ENCODE measurements at regions not wholly inside any gene's neighbourhood (a gene's known extent, or its start where the extent isn't known, plus 50 kb on each side); places are given as distances from the start of the nearest gene placed in this dataset.

- peaks cover 0 to 5% (median 0%) of the 10 kb centered on the region in 3 donors for H3K9me3 Mint-ChIP-seq
- no peaks in the 10 kb centered on the region for H3K9me3 ChIP-seq
- no peaks in the 10 kb centered on the region for H3K4me1 ChIP-seq (ENCODE audit: control insufficient read depth in 1 of 2, extremely low read depth in 1 of 2, insufficient read depth in 2 of 2, low read length in 2 of 2)
- H3K27me3 ChIP-seq (replicated peaks in 1 of 2; ENCODE audit: control insufficient read depth in 2 of 2, extremely low read depth in 1 of 2, insufficient read depth in 2 of 2, low read length in 1 of 2), result peaks cover 0 to 14% of the 10 kb centered on the region in 2 experiments
- H3K36me3 Mint-ChIP-seq, result no peaks in the 10 kb centered on the region
- H3K36me3 ChIP-seq (ENCODE audit: control insufficient read depth in 2 of 2, extremely low read depth in 1 of 2, insufficient read depth in 1 of 2, low read length in 1 of 2), result no peaks in the 10 kb centered on the region
- CTCF ChIA-PET, result no interaction called here
- no peak overlapping the region for H3K27ac Mint-ChIP-seq
- no peak for DNase-seq
- POLR2A ChIA-PET, result no interaction called here
- no peak overlapping the region for H3K4me3 Mint-ChIP-seq
- H3K27ac ChIP-seq (ENCODE audit: low read length), result no peak overlapping the region
- H3K4me1 Mint-ChIP-seq, result no peaks in the 10 kb centered on the region
- H3K4me3 ChIP-seq (ENCODE audit: control insufficient read depth in 1 of 2, extremely low read depth in 1 of 2, low read length in 1 of 2), result no peak overlapping the region
- ATAC-seq (replicated peaks in 1 of 4), result no peak
- H3K27me3 Mint-ChIP-seq, result peaks cover 6 to 27% of the 10 kb centered on the region in 2 donors
Measured at GRCh38 chr6:1015825-1016224, 296.1 kb upstream of the FOXQ1 start.

GRCh38 chr6:1014431-1014807, 297.5 kb upstream of the FOXQ1 start:
- Mint-ChIP-seq H3K27me3 (peaks cover 10 to 33% of the 10 kb centered on the region in 2 donors), H3K4me1 (no peaks in the 10 kb centered on the region), H3K4me3 (no peak overlapping the region), H3K9me3 (peaks cover 0 to 5% (median 0%) of the 10 kb centered on the region in 3 donors), H3K36me3 (no peaks in the 10 kb centered on the region), H3K27ac (no peak overlapping the region)
- DNase-seq (no peak), ATAC-seq (replicated peaks in 1 of 4) (no peak)
- Histone ChIP-seq H3K4me1 (ENCODE audit: control insufficient read depth in 1 of 2, extremely low read depth in 1 of 2, insufficient read depth in 2 of 2, low read length in 2 of 2) (no peaks in the 10 kb centered on the region), H3K4me3 (ENCODE audit: control insufficient read depth in 1 of 2, extremely low read depth in 1 of 2, low read length in 1 of 2) (no peak overlapping the region), H3K36me3 (ENCODE audit: control insufficient read depth in 2 of 2, extremely low read depth in 1 of 2, insufficient read depth in 1 of 2, low read length in 1 of 2) (no peaks in the 10 kb centered on the region), H3K9me3 (no peaks in the 10 kb centered on the region), H3K27me3 (replicated peaks in 1 of 2; ENCODE audit: control insufficient read depth in 2 of 2, extremely low read depth in 1 of 2, insufficient read depth in 2 of 2, low read length in 1 of 2) (peaks cover 0 to 15% of the 10 kb centered on the region in 2 experiments), H3K27ac (ENCODE audit: low read length) (no peak overlapping the region)
- CTCF ChIA-PET, result no interaction called here
- POLR2A ChIA-PET, result no interaction called here
- WGBS (ENCODE audit: insufficient coverage), result no CpG with 5 or more reads among the region's 2 CpGs

GRCh38 chr6:1013656-1014430, 298.1 kb upstream of the FOXQ1 start:
- POLR2A ChIA-PET, result interaction anchor here in 1 of 2 donors (0.6 kb wide), 1 partner anchor 91 kb away, joined by 3 read pairs; no protein-coding TSS in a partner anchor
- no peak for ATAC-seq (replicated peaks in 1 of 4)
- H3K36me3 Mint-ChIP-seq, result no peaks in the 10 kb centered on the region

GRCh38 chr6:1009103-1009502, 302.8 kb upstream of the FOXQ1 start:
- Mint-ChIP-seq H3K27ac (no peak overlapping the region), H3K27me3 (peaks cover 14 to 38% of the 10 kb centered on the region in 2 donors), H3K36me3 (no peaks in the 10 kb centered on the region), H3K4me1 (no peaks in the 10 kb centered on the region), H3K4me3 (no peak overlapping the region), H3K9me3 (no peaks in the 10 kb centered on the region)
- Histone ChIP-seq H3K4me3 (ENCODE audit: control insufficient read depth in 1 of 2, extremely low read depth in 1 of 2, low read length in 1 of 2) (no peak overlapping the region), H3K27ac (ENCODE audit: low read length) (no peak overlapping the region), H3K4me1 (ENCODE audit: control insufficient read depth in 1 of 2, extremely low read depth in 1 of 2, insufficient read depth in 2 of 2, low read length in 2 of 2) (no peaks in the 10 kb centered on the region), H3K9me3 (no peaks in the 10 kb centered on the region), H3K36me3 (ENCODE audit: control insufficient read depth in 2 of 2, extremely low read depth in 1 of 2, insufficient read depth in 1 of 2, low read length in 1 of 2) (no peaks in the 10 kb centered on the region), H3K27me3 (replicated peaks in 1 of 2; ENCODE audit: control insufficient read depth in 2 of 2, extremely low read depth in 1 of 2, insufficient read depth in 2 of 2, low read length in 1 of 2) (peaks cover 0 to 15% of the 10 kb centered on the region in 2 experiments)
- ChIA-PET CTCF (no interaction called here), POLR2A (no interaction called here)
- no peak for ATAC-seq (replicated peaks in 1 of 4)
- WGBS (ENCODE audit: insufficient coverage), result 83% methylated on average over 1 of the region's 1 CpG
- DNase-seq, result no peak

More at GRCh38 chr6:1013656-1014430, 298.1 kb upstream of the FOXQ1 start:
- H3K36me3 ChIP-seq (ENCODE audit: control insufficient read depth in 2 of 2, extremely low read depth in 1 of 2, insufficient read depth in 1 of 2, low read length in 1 of 2), result no peaks in the 10 kb centered on the region
- no peak overlapping the region for H3K27ac ChIP-seq (ENCODE audit: low read length)
- no peak for DNase-seq
- Mint-ChIP-seq H3K9me3 (peaks cover 0 to 5% (median 0%) of the 10 kb centered on the region in 3 donors), H3K27me3 (peaks cover 12 to 37% of the 10 kb centered on the region in 2 donors), H3K4me1 (no peaks in the 10 kb centered on the region), H3K4me3 (no peak overlapping the region), H3K27ac (no peak overlapping the region)
- 33% methylated on average over 1 of the region's 7 CpGs for WGBS (ENCODE audit: insufficient coverage)
- CTCF ChIA-PET, result no interaction called here
- H3K4me3 ChIP-seq (ENCODE audit: control insufficient read depth in 1 of 2, extremely low read depth in 1 of 2, low read length in 1 of 2), result no peak overlapping the region
- no peaks in the 10 kb centered on the region for H3K9me3 ChIP-seq
- no peaks in the 10 kb centered on the region for H3K4me1 ChIP-seq (ENCODE audit: control insufficient read depth in 1 of 2, extremely low read depth in 1 of 2, insufficient read depth in 2 of 2, low read length in 2 of 2)
- peaks cover 0 to 15% of the 10 kb centered on the region in 2 experiments for H3K27me3 ChIP-seq (replicated peaks in 1 of 2; ENCODE audit: control insufficient read depth in 2 of 2, extremely low read depth in 1 of 2, insufficient read depth in 2 of 2, low read length in 1 of 2)

- ChIA-PET POLR2A (no interaction called here), CTCF (no interaction called here)
- ATAC-seq (replicated peaks in 1 of 4) (no peak), DNase-seq (no peak)
- Mint-ChIP-seq H3K9me3 (no peaks in the 10 kb centered on the region), H3K27ac (no peak overlapping the region), H3K4me3 (no peak overlapping the region), H3K27me3 (peaks cover 12 to 24% of the 10 kb centered on the region in 2 donors), H3K4me1 (no peaks in the 10 kb centered on the region), H3K36me3 (no peaks in the 10 kb centered on the region)
- Histone ChIP-seq H3K4me1 (ENCODE audit: control insufficient read depth in 1 of 2, extremely low read depth in 1 of 2, insufficient read depth in 2 of 2, low read length in 2 of 2) (no peaks in the 10 kb centered on the region), H3K27me3 (replicated peaks in 1 of 2; ENCODE audit: control insufficient read depth in 2 of 2, extremely low read depth in 1 of 2, insufficient read depth in 2 of 2, low read length in 1 of 2) (peaks cover 0 to 24% of the 10 kb centered on the region in 2 experiments), H3K4me3 (ENCODE audit: control insufficient read depth in 1 of 2, extremely low read depth in 1 of 2, low read length in 1 of 2) (no peak overlapping the region), H3K27ac (ENCODE audit: low read length) (no peak overlapping the region), H3K36me3 (ENCODE audit: control insufficient read depth in 2 of 2, extremely low read depth in 1 of 2, insufficient read depth in 1 of 2, low read length in 1 of 2) (no peaks in the 10 kb centered on the region), H3K9me3 (no peaks in the 10 kb centered on the region)
- WGBS (ENCODE audit: insufficient coverage), result 79% methylated on average over 3 of the region's 4 CpGs
Measured at GRCh38 chr6:1007159-1007558, 304.7 kb upstream of the FOXQ1 start.

- Mint-ChIP-seq H3K27ac (no peak overlapping the region), H3K9me3 (no peaks in the 10 kb centered on the region), H3K27me3 (peaks cover 7 to 16% of the 10 kb centered on the region in 2 donors), H3K4me1 (no peaks in the 10 kb centered on the region), H3K36me3 (no peaks in the 10 kb centered on the region), H3K4me3 (no peak overlapping the region)
- ChIA-PET POLR2A (no interaction called here), CTCF (interaction anchor here in 1 of 2 donors (0.7 kb wide), 1 partner anchor 34 kb away, joined by 3 read pairs; no protein-coding TSS in a partner anchor)
- H3K9me3 ChIP-seq, result no peaks in the 10 kb centered on the region
- no peak for ATAC-seq (replicated peaks in 1 of 4)
- no peak overlapping the region for H3K4me3 ChIP-seq (ENCODE audit: control insufficient read depth in 1 of 2, extremely low read depth in 1 of 2, low read length in 1 of 2)
- peaks cover 0 to 15% of the 10 kb centered on the region in 2 experiments for H3K27me3 ChIP-seq (replicated peaks in 1 of 2; ENCODE audit: control insufficient read depth in 2 of 2, extremely low read depth in 1 of 2, insufficient read depth in 2 of 2, low read length in 1 of 2)
- DNase-seq, result no peak
- no peaks in the 10 kb centered on the region for H3K36me3 ChIP-seq (ENCODE audit: control insufficient read depth in 2 of 2, extremely low read depth in 1 of 2, insufficient read depth in 1 of 2, low read length in 1 of 2)
- no peaks in the 10 kb centered on the region for H3K4me1 ChIP-seq (ENCODE audit: control insufficient read depth in 1 of 2, extremely low read depth in 1 of 2, insufficient read depth in 2 of 2, low read length in 2 of 2)
- H3K27ac ChIP-seq (ENCODE audit: low read length), result no peak overlapping the region
- 100% methylated on average over 1 of the region's 11 CpGs for WGBS (ENCODE audit: insufficient coverage)
Measured at GRCh38 chr6:1004885-1005630, 306.8 kb upstream of the FOXQ1 start.
